OCI-LY1 (cell line): ENCODE measurements at regions not wholly inside any gene's neighbourhood (a gene's known extent, or its start where the extent isn't known, plus 50 kb on each side); places are given as distances from the start of the nearest gene placed in this dataset.

Experiments
- H2AFZ ChIP-seq: fragments of 200-600 bp; sonication (generic), shearing (Covaris generic); 2 replicates; pipeline ENCODE4 v1.6.0; 2014; ENCODE audit warnings: antibody characterized with exemption, mild to moderate bottlenecking, low read length
- H3F3A ChIP-seq: fragments of 200-600 bp; sonication (generic), shearing (Covaris generic); 2 replicates; pipeline ENCODE4 v1.6.0; 2014; ENCODE audit warnings: mild to moderate bottlenecking, antibody characterized with exemption, low read length, moderate library complexity; ENCODE audit not compliant: insufficient read depth
- H3K27ac ChIP-seq: fragments of 200-600 bp; sonication (generic); 2 replicates; pipeline ENCODE4 v1.5.1; 2014; ENCODE audit warnings: low read length, mixed run types, mild to moderate bottlenecking, low read depth; ENCODE audit not compliant: poor library complexity, severe bottlenecking
- H3K27me3 ChIP-seq: fragments of 200-600 bp; sonication (generic); 2 replicates; pipeline ENCODE4 v1.6.0; 2014; ENCODE audit warnings: antibody characterized with exemption, mild to moderate bottlenecking, low read length, moderate library complexity; ENCODE audit not compliant: insufficient read depth
- H3K36me3 ChIP-seq: fragments of 200-600 bp; sonication (generic); 2 replicates; pipeline ENCODE4 v1.6.1; 2014; ENCODE audit warnings: mild to moderate bottlenecking, antibody characterized with exemption, low read length, moderate library complexity, mixed read lengths; ENCODE audit not compliant: insufficient read depth
- H3K4me1 ChIP-seq: fragments of 200-600 bp; sonication (generic); 2 replicates; pipeline ENCODE4 v1.5.1; 2014; ENCODE audit warnings: mild to moderate bottlenecking, low read length, moderate library complexity; ENCODE audit not compliant: insufficient read depth, severe bottlenecking
- H3K4me2 ChIP-seq: fragments of 200-600 bp; sonication (generic), shearing (Covaris generic); 2 replicates; pipeline ENCODE4 v1.6.1; 2014; ENCODE audit warnings: low read length
- H3K4me3 ChIP-seq: fragments of 200-600 bp; sonication (generic); 2 replicates; pipeline ENCODE4 v1.5.1; 2014; ENCODE audit warnings: low read length, low read depth, mild to moderate bottlenecking, mixed read lengths; ENCODE audit not compliant: poor library complexity, severe bottlenecking
- H3K79me2 ChIP-seq: fragments of 200-600 bp; shearing (Covaris generic); 2 replicates; pipeline ENCODE4 v1.6.1; 2016; ENCODE audit warnings: mixed run types, low read length, mixed read lengths; ENCODE audit not compliant: insufficient read depth
- H3K9ac ChIP-seq: fragments of 200-600 bp; sonication (generic), shearing (Covaris generic); 2 replicates; pipeline ENCODE4 v1.6.1; 2014; ENCODE audit warnings: mild to moderate bottlenecking, low read length, mixed read lengths
- H3K9me2 ChIP-seq: fragments of 200-600 bp; sonication (generic), shearing (Covaris generic); 2 replicates; pipeline ENCODE4 v1.6.1; 2014; ENCODE audit warnings: low read depth, mild to moderate bottlenecking, low read length, mixed read lengths
- H3K9me3 ChIP-seq: fragments of 200-600 bp; shearing (Covaris generic); 2 replicates; pipeline ENCODE4 v1.6.1; 2014; ENCODE audit warnings: low read length, mixed read lengths
- H4K20me1 ChIP-seq: fragments of 200-600 bp; sonication (generic), shearing (Covaris generic); 2 replicates; pipeline ENCODE4 v1.6.0; 2016; ENCODE audit warnings: mild to moderate bottlenecking, low read length; ENCODE audit not compliant: insufficient read depth
- EZH2 ChIP-seq: fragments of 200-600 bp; sonication (generic), shearing (Covaris generic); IDR thresholded peaks from 2 replicates; pipeline ENCODE4 v1.8.0; 2017; ENCODE audit warnings: borderline replicate concordance, mixed run types, mild to moderate bottlenecking, antibody characterized with exemption, low read length, moderate library complexity, mixed read lengths
- TF ChIP-seq, protein P1 (sequence below): fragments of 200-600 bp; sonication (generic), shearing (Covaris generic); IDR thresholded peaks from 2 replicates; pipeline ENCODE4 v1.5.1; 2017; ENCODE audit warnings: mild to moderate bottlenecking, antibody characterized with exemption, low read length, moderate library complexity, mixed read lengths

GRCh38 chr4:173680278-173680677 is 150.2 kb upstream of the HAND2 start:
- Histone ChIP-seq H3K9ac (no peak overlapping the region), H3K9me3 (no peaks in the 10 kb centered on the region), H3K4me1 (no peaks in the 10 kb centered on the region), H2AFZ (no peak overlapping the region), H3K79me2 (no peaks in the 10 kb centered on the region), H3K27me3 (no peaks in the 10 kb centered on the region), H3K27ac (no peak overlapping the region), H3K4me2 (no peak overlapping the region), H3K36me3 (no peaks in the 10 kb centered on the region), H4K20me1 (no peaks in the 10 kb centered on the region), H3F3A (no peaks in the 10 kb centered on the region), H3K4me3 (no peak overlapping the region), H3K9me2 (no peaks in the 10 kb centered on the region)
- TF ChIP-seq, protein P1, sequence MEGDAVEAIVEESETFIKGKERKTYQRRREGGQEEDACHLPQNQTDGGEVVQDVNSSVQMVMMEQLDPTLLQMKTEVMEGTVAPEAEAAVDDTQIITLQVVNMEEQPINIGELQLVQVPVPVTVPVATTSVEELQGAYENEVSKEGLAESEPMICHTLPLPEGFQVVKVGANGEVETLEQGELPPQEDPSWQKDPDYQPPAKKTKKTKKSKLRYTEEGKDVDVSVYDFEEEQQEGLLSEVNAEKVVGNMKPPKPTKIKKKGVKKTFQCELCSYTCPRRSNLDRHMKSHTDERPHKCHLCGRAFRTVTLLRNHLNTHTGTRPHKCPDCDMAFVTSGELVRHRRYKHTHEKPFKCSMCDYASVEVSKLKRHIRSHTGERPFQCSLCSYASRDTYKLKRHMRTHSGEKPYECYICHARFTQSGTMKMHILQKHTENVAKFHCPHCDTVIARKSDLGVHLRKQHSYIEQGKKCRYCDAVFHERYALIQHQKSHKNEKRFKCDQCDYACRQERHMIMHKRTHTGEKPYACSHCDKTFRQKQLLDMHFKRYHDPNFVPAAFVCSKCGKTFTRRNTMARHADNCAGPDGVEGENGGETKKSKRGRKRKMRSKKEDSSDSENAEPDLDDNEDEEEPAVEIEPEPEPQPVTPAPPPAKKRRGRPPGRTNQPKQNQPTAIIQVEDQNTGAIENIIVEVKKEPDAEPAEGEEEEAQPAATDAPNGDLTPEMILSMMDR: no peak
- TF ChIP-seq EZH2: no peak

- Histone ChIP-seq H2AFZ (no peak overlapping the region), H3K9me3 (no peaks in the 10 kb centered on the region), H3K79me2 (no peaks in the 10 kb centered on the region), H3K4me3 (no peak overlapping the region), H3K27ac (no peak overlapping the region), H3K4me2 (no peak overlapping the region), H3K36me3 (no peaks in the 10 kb centered on the region), H3K27me3 (no peaks in the 10 kb centered on the region), H3K9ac (no peak overlapping the region), H4K20me1 (no peaks in the 10 kb centered on the region), H3K9me2 (no peaks in the 10 kb centered on the region), H3F3A (no peaks in the 10 kb centered on the region), H3K4me1 (no peaks in the 10 kb centered on the region)
- TF ChIP-seq EZH2: no peak
- TF ChIP-seq, protein P1: no peak
These were observed 145.4 kb upstream of the HAND2 start for GRCh38 chr4:173675446-173675845.

DNA sequence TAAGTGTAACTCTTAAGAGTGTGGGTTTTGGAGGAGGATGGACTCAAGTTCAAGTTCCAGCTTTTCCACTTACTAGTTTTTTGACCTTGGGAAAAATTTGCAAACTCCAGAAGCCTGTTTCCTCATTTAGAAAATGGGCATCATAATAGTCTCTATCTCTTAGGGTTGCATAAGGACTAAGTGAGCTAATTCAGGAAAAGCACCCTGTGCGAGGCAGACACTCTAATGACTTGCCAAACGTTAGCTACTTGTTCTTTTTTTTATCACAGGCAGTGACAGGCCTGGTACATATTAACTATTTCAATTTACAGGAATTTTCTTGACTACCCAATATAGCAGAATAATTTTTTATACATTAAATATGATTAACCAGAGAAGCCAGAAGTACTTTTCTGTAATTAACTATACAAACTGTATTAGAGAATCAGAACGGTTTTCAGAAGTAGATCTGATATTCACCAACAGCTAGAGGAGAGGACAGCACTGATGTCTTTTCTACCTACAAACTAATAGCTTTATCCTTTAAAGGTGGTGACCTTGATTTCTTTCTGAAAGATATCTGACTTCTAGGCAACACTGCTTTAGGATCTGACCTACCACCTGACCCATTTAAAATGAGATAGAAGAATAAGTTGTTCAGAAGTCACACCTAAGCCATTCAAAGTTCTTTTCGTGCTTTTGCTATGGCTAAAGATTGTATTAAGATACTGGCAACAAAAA is 139.6 kb upstream of the HAND2 start:
- Histone ChIP-seq H3K4me2 (no peak overlapping the region), H2AFZ (no peak overlapping the region)
- no peak for TF ChIP-seq EZH2

DNA sequence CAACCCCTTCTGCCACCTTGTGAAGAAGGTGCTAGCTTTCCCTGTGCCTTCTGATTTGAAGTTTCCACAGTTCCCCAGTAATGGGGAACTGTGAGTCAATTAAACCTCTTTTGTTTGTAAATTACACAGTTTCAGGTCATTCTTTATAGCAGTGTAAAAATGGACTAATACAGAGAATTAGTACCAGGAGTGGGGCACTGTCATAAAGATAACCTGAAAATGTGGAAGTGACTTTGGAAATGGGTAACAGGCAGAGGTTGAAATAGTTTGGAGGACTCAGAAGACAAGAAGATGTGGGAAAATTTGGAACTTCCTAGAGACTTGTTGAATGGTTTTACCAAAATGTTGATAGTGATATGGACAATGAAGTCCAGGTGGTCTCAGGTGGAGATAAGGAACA is 131.0 kb upstream of the HAND2 start:
- Histone ChIP-seq H3K4me2 (no peak overlapping the region), H3K27ac (no peak overlapping the region), H3K36me3 (no peaks in the 10 kb centered on the region), H3F3A (no peaks in the 10 kb centered on the region), H3K9me2 (no peaks in the 10 kb centered on the region), H3K79me2 (no peaks in the 10 kb centered on the region), H4K20me1 (no peaks in the 10 kb centered on the region), H3K27me3 (no peaks in the 10 kb centered on the region), H3K9me3 (no peaks in the 10 kb centered on the region), H3K4me3 (no peak overlapping the region), H3K4me1 (no peaks in the 10 kb centered on the region), H2AFZ (no peak overlapping the region), H3K9ac (no peak overlapping the region)
- TF ChIP-seq, protein P1: no peak
- no peak for TF ChIP-seq EZH2

More for the DNA sequence above, 139.6 kb upstream of the HAND2 start:
- Histone ChIP-seq H3K79me2 (no peaks in the 10 kb centered on the region), H3K4me3 (no peak overlapping the region), H3K4me1 (no peaks in the 10 kb centered on the region), H4K20me1 (no peaks in the 10 kb centered on the region), H3K9me2 (no peaks in the 10 kb centered on the region), H3K9ac (no peak overlapping the region), H3K9me3 (no peaks in the 10 kb centered on the region), H3K27ac (no peak overlapping the region), H3K27me3 (no peaks in the 10 kb centered on the region), H3K36me3 (no peaks in the 10 kb centered on the region), H3F3A (no peaks in the 10 kb centered on the region)
